DMS53 (cell line): ENCODE measurements at regions not wholly inside any gene's neighbourhood (a gene's known extent, or its start where the extent isn't known, plus 50 kb on each side); places are given as distances from the start of the nearest gene placed in this dataset.
"Not testable (repeated sequence)": the region's sequence is repeated elsewhere in the genome, so short reads cannot be mapped to it uniquely, and the experiment has no call there.

ENCODE experiments used
- DNase-seq: peaks from one replicate; lab custom pipeline; 2025; lab: John Stamatoyannopoulos, UW

GRCh38 chr3:68676136-68676535 is 256.2 kb downstream of the TAFA4 start:
- no peak for DNase-seq

- no peak for DNase-seq
These were observed 265.0 kb downstream of the TAFA4 start for GRCh38 chr3:68667346-68667745.

GRCh38 chr3:68666429-68667136 is 265.8 kb downstream of the TAFA4 start:
- no peak for DNase-seq

GRCh38 chr3:68664276-68664675 is 268.1 kb downstream of the TAFA4 start:
- no peak for DNase-seq

- no peak for DNase-seq
These were observed 270.2 kb downstream of the TAFA4 start for GRCh38 chr3:68662176-68662575.

GRCh38 chr3:68650657-68651056 is 281.7 kb downstream of the TAFA4 start:
- not testable (repeated sequence) for DNase-seq

GRCh38 chr3:68648494-68648893 is 283.9 kb downstream of the TAFA4 start:
- no peak for DNase-seq

GRCh38 chr3:68631850-68632545 is 300.3 kb downstream of the TAFA4 start:
- DNase-seq = no peak

- no peak for DNase-seq
These were observed 312.1 kb downstream of the TAFA4 start for GRCh38 chr3:68620211-68620610.

GRCh38 chr3:68614087-68614486 is 318.3 kb downstream of the TAFA4 start:
- no peak for DNase-seq

- DNase-seq = no peak
These were observed 361.0 kb downstream of the TAFA4 start for GRCh38 chr3:68571321-68571720.

GRCh38 chr3:68560728-68561127 is 371.6 kb downstream of the TAFA4 start:
- DNase-seq = no peak

- no peak for DNase-seq
These were observed 396.6 kb downstream of the TAFA4 start for GRCh38 chr3:68535782-68536181.

GRCh38 chr3:68523330-68523729 is 409.0 kb downstream of the TAFA4 start:
- no peak for DNase-seq

GRCh38 chr3:68515237-68515636 is 417.1 kb downstream of the TAFA4 start:
- DNase-seq = no peak

GRCh38 chr3:68504201-68504600 is 428.1 kb downstream of the TAFA4 start:
- DNase-seq = no peak

GRCh38 chr3:68485845-68486244 is 446.5 kb downstream of the TAFA4 start:
- DNase-seq = not testable (repeated sequence)

GRCh38 chr3:68485051-68485450 is 447.3 kb downstream of the TAFA4 start:
- DNase-seq = no peak

GRCh38 chr3:68483601-68484000 is 448.7 kb downstream of the TAFA4 start:
- no peak for DNase-seq

- DNase-seq = peak; percentile 0
These were observed 449.3 kb downstream of the TAFA4 start for GRCh38 chr3:68483041-68483440.

GRCh38 chr3:68482565-68482964 is 449.8 kb downstream of the TAFA4 start:
- DNase-seq = no peak

- no peak for DNase-seq
These were observed 452.6 kb downstream of the TAFA4 start for GRCh38 chr3:68479779-68480178.

- DNase-seq = no peak
These were observed 463.5 kb downstream of the TAFA4 start for GRCh38 chr3:68468695-68469375.
